ENCODE measurements at regions not wholly inside any gene's neighbourhood (a gene's known extent, or its start where the extent isn't known, plus 50 kb on each side); places are given as distances from the start of the nearest gene placed in this dataset.

DNA sequence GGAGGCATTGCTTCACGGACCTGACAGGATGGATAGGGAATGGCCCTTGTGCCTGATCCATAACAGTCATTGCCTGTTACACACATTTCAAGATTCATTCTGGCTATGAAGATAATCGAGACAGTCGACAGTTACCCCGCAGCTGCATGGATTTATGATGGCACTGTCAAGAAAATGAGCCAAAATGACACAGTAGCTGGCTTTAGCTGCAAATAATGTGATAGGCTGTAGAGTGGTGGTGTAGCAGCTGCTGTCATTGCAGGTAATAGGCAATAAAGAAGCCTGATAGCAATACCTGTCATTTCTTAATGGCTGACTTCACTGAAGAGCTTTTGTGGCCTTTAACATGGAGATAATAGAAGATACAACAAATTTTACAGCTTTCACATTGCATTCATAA is 1085.2 kb upstream of the ARRDC3 start:
- TF ChIP-seq POLR2A (IDR thresholded peaks at IDR 0.05), result no peak
- no peak for TF ChIP-seq POLR2AphosphoS5 (IDR thresholded peaks at IDR 0.05)

All from spleen (tissue), 3 donors.